NCI-H2081 (cell line): ENCODE measurements at regions not wholly inside any gene's neighbourhood (a gene's known extent, or its start where the extent isn't known, plus 50 kb on each side); places are given as distances from the start of the nearest gene placed in this dataset.
"Not testable (repeated sequence)": the region's sequence is repeated elsewhere in the genome, so short reads cannot be mapped to it uniquely, and the experiment has no call there.

Experiments used
- DNase-seq, 2 experiments: peaks; one replicate each; lab custom pipeline; 2025; lab: John Stamatoyannopoulos, UW

GRCh38 chr2:106339609-106340008 is 128.6 kb downstream of the RGPD3 start:
- DNase-seq = no peak

GRCh38 chr2:106339132-106339531 is 129.1 kb downstream of the RGPD3 start:
- DNase-seq = no peak

- DNase-seq = no peak
Measured at GRCh38 chr2:106338043-106338442, 130.2 kb downstream of the RGPD3 start.

GRCh38 chr2:106336737-106337136 is 131.5 kb downstream of the RGPD3 start:
- peak in 1 of 2 experiments; percentile 10 for DNase-seq

- DNase-seq = no peak
Measured at GRCh38 chr2:106336108-106336507, 132.1 kb downstream of the RGPD3 start.

GRCh38 chr2:106334802-106335201 is 133.4 kb downstream of the RGPD3 start:
- no peak for DNase-seq

GRCh38 chr2:106333253-106333873 is 134.8 kb downstream of the RGPD3 start:
- not testable (repeated sequence) for DNase-seq

- DNase-seq = peak; percentile 27 to 45
Measured at GRCh38 chr2:106332054-106332453, 136.2 kb downstream of the RGPD3 start.

GRCh38 chr2:106330384-106331261 is 136.5 kb upstream of the UXS1 start:
- not testable (repeated sequence) for DNase-seq

GRCh38 chr2:106323337-106324013 is 129.4 kb upstream of the UXS1 start:
- DNase-seq = no peak

GRCh38 chr2:106322281-106322680 is 128.2 kb upstream of the UXS1 start:
- DNase-seq = no peak

GRCh38 chr2:106320439-106320838 is 126.3 kb upstream of the UXS1 start:
- not testable (repeated sequence) for DNase-seq

- no peak for DNase-seq
Measured at GRCh38 chr2:106316915-106317314, 122.8 kb upstream of the UXS1 start.

- no peak for DNase-seq
Measured at GRCh38 chr2:106314444-106314843, 120.3 kb upstream of the UXS1 start.

GRCh38 chr2:106311041-106311370 is 116.9 kb upstream of the UXS1 start:
- no peak for DNase-seq

- DNase-seq = no peak
Measured at GRCh38 chr2:106307860-106308259, 113.8 kb upstream of the UXS1 start.

GRCh38 chr2:106306387-106306786 is 112.3 kb upstream of the UXS1 start:
- DNase-seq = no peak

GRCh38 chr2:106304612-106305184 is 110.6 kb upstream of the UXS1 start:
- DNase-seq = no peak

GRCh38 chr2:106299696-106300095 is 105.6 kb upstream of the UXS1 start:
- DNase-seq = no peak

- no peak for DNase-seq
Measured at GRCh38 chr2:106296182-106296815, 102.2 kb upstream of the UXS1 start.

- no peak for DNase-seq
Measured at GRCh38 chr2:106294182-106294581, 100.1 kb upstream of the UXS1 start.

GRCh38 chr2:106293271-106293783 is 99.2 kb upstream of the UXS1 start:
- no peak for DNase-seq
